GM21825 (cell line): ENCODE measurements at regions not wholly inside any gene's neighbourhood (a gene's known extent, or its start where the extent isn't known, plus 50 kb on each side); places are given as distances from the start of the nearest gene placed in this dataset.

Experiments used
- ATAC-seq: cut with Tn5 transposase; IDR thresholded peaks from one replicate; pipeline ENCODE4 v1.9.1; 2021; ENCODE audit warnings: mild to moderate bottlenecking, moderate library complexity; ENCODE audit not compliant: unreplicated experiment

DNA sequence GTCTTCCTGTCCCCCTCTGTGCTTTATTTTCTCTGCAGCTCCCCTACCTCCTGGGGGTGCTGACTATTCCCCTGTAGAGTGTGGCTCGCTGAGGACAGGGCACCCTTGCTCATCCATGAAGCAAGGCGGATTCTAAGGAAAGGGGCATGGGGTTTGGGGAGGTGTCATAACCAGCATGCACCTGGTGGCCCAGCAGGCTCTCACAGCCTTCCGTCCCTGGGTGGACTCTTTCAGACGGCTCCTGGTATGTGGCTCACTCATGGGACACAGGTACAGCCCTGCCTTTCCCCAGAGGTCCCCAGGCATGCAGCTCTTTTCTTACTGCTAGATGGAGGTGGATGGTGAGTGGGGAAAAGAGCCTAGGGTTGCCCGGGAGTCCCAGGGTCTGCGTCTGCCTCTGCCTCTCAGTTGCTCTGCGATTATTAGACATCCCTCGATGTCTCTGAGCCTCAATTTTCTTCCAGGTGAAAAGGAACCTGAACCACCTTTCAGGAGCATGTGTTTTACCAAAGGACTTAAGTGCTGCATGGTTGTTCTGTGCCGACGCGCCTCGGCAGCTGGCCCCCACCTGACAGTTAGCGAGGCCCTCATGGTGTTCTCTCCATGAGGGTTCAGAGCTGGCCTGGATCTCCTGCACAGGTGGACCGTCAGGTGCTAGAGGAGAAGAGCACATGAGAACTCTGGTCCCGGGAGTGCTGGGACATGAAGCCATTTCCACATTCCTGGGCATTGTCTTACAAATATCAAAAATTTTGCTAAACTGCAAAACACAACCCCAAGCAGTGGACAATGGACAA, 172.5 kb upstream of the SHH start:
- no peak for ATAC-seq

DNA sequence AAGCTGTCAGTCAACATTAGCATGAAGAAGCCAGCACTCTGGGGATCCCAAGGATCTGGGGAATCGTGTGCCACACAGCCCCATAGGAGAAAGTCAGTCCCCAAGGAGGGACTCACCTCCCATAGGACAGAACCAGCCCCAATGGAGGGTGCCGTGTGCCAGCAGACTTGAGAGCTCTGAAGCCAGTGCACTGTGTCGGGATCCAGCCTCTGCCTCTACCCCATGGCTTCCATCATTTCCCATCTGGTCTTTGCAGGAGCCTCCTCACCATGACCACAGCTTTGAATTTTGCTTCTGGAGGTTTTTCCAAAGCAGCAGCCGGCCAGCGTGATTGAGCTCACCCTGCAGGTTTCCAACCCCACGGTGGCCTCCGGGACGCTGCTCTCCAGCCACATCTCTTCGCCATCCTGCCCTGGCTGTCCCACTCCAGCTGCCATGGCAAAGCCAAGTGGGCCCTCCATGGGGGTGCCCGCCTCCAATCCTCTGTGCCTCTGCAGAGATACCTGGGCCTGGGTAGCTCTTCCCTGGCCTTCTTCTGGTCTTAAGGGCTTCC, 171.8 kb upstream of the SHH start:
- no peak for ATAC-seq

DNA sequence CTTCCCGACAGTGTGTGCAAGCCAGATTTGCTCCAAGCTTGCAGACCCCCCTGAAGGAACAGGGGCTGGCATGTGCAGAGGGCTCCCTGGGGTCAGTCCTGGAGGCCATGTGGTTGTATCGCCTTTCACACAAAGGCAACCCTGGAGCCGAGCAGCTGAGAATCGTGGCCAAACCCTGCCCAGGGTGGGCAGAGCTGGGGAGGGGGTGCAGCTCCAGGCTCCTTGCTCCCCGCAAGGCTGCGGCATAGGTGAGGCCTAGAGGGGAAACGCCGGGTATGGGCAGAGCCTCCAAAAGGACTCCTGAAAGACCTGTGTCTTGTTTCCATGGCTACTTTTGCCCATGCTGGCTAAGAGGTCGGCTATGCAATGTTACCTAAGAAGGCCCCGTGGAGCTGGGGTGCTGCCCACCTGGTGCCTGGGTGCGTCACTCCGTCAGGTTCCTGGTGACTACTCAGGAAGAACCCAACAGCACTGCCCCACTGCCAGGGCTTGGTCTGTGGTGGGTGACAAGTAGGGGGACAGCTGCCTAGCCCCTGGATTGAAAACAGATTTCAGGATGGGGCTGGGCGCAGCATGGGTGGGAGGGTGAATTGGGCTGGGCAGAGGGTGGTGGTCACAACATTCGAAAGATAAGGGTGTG, 171.0 kb upstream of the SHH start:
- no peak for ATAC-seq

DNA sequence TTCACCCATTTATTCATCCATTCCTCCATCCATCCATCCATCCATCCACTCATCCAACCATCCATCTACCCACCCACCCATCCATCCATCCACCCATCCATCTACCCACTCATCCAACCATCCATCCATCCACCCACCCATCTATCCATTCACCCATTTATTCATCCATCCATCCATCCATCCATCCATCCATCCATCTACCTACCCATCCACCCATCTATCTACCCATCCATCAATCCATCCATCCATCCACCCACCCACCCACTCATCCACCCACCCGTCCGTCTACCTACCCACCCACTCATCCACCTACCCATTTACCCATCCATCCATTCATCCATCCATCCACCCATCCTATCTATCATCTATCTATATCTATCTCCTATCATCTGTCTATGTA, 169.4 kb upstream of the SHH start:
- no peak for ATAC-seq

DNA sequence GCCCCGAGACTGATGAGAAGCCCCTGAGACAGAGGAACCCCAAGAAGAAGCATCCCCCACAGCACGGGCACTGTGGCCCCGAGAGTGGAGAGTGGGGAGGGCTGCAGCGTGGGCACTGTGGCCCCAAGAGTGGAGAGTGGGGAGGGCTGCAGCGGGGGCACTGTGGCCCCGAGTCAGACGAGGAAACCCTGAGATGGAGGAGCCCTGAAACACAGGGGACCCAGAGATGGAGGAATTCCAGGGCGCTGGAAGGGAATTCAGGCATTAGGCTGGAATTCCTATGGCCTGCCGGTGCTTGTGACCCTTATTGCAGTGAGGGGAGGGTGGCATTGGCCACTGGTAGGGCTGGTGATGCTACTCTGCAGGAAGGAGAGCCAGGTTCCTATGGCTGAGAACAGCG, 168.6 kb upstream of the SHH start:
- no peak for ATAC-seq

DNA sequence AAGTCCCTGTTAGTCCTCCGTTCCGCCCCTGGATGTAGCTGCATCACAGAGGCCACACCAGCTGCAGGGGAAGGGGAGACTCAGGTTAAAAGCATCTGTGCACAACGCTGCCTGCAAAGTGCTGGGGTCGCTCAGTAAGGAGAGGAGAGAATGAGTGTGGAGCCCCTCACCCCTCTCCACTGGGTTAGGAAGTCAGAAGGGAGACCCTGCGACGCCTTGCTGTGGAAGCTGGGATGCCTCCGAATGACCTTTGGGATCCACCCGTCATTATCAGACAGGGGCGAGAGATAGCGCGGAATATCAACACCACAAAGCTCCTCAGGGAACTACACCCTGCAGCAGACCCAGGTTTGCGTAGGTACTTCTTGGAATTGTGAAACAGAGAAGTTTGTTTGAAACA, 167.7 kb upstream of the SHH start:
- ATAC-seq = no peak

DNA sequence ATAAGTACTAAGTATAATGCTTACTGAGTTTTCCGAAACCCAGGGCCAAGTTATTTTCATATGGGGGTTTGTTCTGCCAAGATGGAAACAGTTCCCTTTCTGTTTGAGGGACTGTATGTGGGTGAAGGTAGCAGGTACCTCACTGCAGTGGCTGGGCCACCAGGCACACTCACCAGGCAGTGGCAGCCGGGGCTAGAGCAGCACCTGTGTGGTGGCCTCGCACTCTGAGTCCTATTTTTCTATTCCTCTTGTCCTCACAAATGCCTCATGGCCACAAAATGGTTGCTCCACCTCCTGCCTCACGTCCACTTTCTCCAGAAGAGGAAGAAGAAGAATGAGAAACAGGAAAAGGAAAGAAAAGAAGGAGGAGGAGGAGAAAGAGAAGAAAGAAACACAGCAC, 167.3 kb upstream of the SHH start:
- no peak for ATAC-seq

DNA sequence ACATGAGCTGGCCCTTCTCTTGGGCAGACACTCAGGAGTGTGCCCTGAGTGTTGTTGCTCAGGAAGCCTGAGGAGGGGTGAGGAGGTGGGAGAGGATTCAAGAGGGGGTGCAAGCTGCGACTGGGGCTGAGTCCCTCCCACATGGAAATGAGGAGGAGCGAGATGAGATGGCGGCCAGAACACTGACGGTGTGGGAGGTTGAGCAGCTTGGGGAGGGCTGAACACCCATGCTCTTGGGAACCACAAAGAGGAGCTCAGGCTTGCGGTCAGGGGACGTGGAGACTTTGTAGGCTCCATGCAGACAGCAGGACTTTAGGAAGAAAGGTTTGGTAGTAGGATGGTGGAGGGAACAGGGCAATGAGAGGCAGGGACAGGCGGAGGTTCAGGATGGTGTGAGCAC, 163.2 kb upstream of the SHH start:
- no peak for ATAC-seq

DNA sequence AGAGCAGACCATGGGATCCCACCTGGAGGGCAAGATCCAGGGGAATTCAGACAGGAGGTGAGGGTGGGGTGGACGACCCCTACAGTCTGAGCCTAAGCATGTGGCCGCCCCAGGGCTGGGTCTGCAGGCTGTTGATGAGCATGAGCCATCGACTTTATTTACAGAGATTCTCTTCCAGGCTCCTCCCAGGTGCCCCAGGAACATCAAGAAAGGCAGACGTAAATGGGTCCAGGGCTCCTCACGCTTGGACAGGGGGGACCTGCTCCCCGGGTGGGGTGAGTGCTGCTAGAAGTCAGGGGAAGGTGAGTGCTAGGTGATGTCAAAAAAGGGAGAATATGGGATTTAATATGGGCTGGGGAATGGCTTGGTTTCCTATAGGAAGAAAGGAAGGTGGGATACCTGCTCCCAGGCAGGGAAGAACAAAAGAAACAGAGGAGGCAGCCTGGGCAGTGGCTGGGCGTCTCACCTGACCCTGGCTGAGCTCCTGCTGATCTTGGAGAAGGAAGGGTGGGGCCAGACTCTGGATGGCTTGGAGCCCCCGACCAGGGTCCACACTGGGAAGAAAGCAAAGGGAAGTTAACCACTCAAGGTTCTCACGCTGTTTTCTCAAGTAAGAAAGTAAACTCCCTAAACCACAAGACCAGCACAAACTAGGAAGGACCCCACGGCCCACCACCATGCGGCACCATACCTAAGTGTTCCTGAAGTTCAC, 162.1 kb upstream of the SHH start:
- ATAC-seq = no peak

DNA sequence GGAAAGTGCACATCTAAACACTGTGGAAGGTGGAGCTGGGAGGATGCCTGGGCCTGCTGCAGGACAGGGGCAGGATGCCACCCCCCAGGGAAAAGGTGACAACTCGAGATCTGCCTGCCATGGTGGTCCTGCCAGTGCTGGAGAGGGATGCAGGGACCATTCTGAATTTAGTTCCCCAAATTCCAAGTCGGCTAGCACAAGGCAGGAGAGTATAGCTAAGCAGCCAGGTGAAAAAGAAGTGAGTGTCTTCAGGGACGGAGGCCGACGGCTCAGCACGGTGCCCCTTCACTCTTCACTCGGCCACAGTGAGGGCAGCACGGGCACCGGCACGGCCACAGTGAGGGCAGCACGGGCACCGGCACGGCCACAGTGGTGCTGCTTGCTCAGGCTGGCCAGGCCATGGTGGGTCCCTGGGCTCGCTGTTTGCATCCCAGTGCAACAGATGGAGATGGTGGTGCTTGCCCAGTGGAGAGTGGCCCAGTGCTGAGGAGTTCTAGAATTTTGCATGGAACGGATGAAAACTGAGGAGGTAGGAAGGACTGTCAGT, 161.3 kb upstream of the SHH start:
- no peak for ATAC-seq

DNA sequence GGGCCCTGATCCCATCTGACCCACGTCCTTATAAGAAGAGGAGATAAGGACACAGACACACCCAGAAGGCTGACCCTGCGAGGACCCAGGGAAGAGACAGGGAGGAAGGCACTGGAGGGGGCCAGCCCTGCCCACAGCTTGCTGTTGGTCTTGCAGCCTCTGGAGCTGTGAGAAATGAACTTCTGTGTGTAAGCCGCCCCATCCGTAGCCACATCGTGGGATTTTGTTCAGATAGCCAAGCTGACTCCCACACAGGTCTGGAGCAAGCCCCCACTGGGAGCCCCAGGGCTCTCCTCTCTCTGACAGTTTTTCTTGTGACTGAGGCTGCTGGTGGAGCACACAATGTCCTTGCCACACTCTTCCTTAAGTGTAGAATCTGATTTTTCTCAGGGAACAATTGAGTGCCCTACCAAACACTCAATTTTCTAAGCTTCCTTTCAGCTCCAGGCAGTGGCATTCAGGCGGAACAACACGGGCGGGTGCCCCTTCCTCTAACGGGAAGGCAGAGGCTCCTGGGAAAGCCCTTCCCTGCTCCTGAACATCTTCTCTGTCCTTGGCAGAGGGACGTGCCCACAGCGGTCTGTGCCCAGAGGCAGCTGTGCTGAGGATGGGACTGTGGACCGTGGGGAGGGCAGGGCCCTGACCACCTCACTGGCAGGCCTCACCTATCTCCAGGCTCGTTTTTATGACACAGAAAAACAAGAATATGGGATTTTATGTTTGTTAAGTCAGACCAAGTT, 160.6 kb upstream of the SHH start:
- ATAC-seq = no peak

DNA sequence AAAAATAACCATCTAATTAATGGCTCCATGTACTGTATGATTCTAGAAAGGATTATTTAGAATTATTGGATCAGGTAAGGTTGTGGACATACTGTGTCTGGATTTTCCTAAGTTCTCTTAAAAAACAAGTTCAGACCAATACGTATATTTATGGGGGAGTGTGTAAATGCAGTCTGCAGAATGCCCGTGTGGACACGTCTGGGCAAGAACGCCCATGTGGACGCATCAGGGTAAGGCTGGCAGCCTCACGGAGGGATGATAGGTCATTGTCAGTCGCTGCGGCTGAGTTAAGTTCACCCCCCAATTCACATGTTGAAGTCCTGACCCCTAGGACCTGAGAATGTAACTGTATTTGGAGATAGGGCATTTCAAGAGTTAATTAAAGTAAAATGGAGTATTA, 160.0 kb upstream of the SHH start:
- no peak for ATAC-seq

DNA sequence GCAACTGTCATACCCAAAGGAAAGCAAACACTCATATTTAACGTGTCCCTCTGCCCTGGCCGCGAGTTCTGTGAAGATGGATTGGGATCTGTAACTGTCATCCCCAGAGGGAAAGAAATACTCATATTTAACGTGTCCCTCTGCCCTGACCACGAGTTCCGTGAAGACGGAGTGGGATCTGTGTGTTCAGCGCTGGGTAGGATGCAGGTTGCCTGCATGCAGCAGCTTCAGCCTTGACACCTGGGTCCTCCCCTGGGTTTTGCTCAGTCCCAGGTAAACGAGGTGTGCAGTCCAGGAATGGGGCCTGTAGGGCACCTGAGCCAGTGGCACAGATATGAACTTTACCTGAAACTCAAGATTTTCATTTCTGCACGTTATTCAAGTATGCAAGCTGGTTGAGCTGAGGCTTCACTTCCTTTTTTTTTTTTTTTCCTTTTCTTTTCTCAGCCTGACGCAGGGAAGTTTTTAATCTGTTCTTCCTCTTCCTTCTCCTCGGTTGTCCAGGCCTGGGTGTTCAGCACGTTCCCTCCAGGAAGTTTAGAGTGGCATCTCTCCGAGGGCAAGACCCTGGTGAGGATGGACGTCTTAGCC, 159.0 kb upstream of the SHH start:
- no peak for ATAC-seq

DNA sequence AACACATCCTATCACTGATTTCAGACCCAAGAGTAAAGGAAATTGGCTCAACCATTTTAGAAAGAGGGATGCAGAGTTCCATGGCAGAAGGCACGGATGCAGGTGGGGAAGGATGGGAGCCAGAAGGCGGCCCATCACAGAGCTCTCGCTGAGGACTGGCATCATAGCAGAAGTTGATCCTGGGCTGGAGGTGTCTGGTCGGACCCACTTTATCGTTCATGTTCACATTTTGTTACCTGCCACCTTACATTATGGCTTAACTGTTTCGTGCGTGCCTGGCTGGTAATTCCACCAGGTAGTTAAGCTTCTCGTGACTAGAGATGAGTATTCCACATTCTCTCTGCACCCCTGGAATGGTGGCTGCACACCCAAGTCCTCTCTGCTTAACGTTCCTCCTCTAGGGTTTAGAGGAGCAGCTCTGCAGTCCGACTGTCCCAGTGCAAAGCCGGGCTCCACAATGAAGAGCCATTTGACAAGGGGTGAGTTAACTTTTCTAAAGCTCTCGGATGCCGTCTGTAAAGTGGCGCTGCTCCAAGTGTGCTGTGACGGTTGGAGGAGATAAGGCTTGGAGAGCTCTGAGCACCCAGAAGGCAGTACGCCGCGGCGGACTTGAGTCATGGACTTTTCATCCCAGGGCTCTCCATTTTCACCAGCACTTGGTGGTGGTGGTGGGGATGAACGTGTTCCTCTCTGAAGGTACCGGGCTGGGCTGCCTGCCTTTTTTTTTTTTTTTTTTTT, 157.1 kb upstream of the SHH start:
- ATAC-seq = no peak

DNA sequence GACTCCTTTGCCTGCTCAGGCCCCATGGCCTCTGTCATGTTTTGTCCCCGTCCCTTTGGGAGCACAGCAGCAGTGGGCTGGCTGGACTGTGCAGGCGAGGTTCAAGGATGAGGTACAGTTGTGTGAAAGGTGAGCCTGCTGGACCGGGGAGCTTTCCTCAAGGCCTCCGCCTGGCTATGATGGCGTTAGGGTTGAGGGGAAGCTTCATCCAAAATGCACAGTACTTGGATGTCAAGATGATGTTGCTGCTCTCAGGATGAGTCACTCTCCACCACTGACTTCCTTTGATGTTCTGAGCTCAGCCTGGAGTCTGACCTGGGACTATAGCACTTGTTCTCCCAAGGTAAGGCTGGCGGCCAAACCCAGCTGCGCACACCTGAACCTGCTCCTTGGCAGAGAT, 152.7 kb upstream of the SHH start:
- ATAC-seq = no peak

DNA sequence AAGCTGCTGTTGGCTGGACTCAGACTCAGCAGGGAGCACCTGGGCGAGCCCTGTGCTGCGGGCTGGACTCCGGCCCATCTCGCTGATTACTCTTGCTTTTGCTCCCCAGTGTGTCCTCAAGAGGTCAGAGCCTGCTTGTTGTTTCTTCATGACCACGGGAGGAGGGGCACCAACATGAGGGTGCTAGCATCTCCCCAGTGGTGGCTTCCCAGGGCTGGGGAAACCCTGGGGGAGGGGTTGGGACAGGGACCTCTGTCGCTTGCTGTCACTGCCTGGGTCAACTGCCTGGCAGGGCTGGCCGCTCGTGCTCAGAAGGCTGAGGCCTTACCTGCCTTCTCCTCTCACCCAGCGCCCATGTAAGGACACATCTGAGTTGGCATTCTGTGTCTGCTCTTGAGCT, 152.3 kb upstream of the SHH start:
- ATAC-seq = no peak

DNA sequence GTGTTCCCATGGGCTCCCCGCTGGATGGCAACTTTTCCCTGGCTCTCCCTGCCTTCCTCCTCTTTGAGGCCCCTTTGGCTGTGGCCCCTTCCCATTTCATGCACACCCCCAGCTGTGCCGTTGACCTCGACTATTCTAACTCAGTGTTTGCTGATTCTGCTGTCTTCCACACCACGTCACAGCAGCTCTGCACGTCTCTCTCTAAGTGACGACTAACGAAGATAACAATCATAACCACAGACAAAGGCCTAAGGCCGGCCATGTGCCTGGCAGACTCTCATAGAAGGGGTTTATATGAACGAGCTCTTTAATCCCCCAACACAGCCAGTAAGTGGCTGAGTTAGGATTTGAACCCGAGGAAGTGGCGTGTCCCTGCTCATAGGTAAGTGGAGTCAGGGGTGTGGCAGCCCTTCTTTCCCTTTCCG, 151.5 kb upstream of the SHH start:
- ATAC-seq = no peak

DNA sequence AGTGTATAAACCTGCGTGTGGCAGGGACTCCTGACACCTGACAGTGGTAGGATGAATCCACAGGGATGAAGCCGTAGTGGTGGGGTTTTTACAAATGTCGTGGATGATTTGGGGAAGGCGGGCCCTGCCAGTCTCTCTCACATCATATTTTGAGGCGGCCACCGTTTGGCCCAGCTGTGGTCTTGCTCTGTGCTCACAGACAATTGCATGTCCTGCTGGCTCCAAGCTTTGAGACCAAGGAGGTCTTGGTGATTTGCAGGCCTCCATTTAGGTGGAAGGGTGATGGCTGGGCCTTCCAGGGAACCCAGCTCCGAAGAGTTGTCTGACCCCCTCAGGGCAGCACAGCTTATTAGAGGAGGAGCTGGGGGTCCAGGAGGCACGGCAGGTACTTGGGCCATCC, 151.1 kb upstream of the SHH start:
- ATAC-seq = no peak

DNA sequence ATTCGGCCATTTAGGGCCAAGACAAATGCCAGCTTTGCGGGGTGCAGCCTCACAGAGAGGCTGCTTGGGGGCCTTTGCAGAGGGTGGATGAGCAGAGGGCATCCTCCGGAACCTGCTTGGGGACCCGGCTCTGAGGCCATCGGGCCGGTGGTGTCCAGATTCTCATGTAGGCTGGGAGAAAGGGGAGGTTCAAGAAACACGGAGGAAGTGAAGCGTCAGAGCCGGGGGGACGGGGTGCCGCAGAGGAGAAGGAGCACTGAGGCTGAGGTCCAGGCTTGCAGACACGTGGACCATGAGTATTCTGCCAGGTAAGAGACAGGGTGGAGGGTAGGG, 150.7 kb upstream of the SHH start:
- ATAC-seq = no peak
